Loucy (cell line): ENCODE measurements at regions not wholly inside any gene's neighbourhood (a gene's known extent, or its start where the extent isn't known, plus 50 kb on each side); places are given as distances from the start of the nearest gene placed in this dataset.
"Not testable (repeated sequence)": the region's sequence is repeated elsewhere in the genome, so short reads cannot be mapped to it uniquely, and the experiment has no call there.

Experiments used
- EZH2phosphoT487 ChIP-seq: fragments of 200-600 bp; IDR thresholded peaks from 2 replicates; pipeline ENCODE4 v1.6.1; 2018; ENCODE audit warnings: antibody characterized with exemption, mild to moderate bottlenecking, moderate library complexity, borderline replicate concordance
- TF ChIP-seq, protein P1 (sequence below): fragments of 200-600 bp; sonication (generic); conservative IDR thresholded peaks from 2 replicates; pipeline ENCODE4 v1.5.1; 2014; ENCODE audit warnings: mild to moderate bottlenecking, antibody characterized with exemption, low read length

DNA sequence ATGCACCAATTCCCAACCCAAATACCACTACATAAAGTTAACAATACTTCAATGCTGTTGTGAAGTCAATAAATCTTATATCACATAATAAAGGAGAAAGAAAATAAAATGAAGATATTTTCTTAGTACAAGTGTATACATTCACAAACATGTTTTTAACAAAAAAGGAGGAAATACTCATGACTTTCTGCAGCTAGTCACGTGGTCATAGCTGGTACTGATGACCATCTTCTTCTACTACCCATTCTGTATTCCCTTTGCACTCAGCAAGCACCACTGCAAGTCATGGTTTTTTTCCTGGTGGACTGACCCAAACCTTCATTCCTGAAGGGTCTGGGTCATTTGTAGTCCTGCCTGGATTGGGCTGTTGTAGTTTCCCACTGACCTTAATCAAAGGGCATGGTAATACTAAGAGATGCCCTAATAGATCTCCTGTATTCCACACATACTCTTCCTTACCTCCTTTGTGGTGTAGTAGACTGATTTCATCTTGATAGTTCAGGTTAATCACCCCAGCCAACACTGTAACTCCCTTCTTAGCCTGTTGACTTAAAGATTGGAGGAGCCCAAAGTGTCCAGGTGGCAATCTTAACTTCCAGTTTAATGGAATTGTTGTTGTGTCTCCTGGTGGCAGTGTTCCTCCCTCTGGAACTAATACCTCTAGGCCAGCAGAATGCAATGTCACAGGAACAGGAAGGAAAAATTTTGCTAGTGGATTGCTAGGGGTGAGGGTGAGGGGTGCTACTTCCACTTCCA is 83.1 kb upstream of the CYRIA start:
- TF ChIP-seq, protein P1, sequence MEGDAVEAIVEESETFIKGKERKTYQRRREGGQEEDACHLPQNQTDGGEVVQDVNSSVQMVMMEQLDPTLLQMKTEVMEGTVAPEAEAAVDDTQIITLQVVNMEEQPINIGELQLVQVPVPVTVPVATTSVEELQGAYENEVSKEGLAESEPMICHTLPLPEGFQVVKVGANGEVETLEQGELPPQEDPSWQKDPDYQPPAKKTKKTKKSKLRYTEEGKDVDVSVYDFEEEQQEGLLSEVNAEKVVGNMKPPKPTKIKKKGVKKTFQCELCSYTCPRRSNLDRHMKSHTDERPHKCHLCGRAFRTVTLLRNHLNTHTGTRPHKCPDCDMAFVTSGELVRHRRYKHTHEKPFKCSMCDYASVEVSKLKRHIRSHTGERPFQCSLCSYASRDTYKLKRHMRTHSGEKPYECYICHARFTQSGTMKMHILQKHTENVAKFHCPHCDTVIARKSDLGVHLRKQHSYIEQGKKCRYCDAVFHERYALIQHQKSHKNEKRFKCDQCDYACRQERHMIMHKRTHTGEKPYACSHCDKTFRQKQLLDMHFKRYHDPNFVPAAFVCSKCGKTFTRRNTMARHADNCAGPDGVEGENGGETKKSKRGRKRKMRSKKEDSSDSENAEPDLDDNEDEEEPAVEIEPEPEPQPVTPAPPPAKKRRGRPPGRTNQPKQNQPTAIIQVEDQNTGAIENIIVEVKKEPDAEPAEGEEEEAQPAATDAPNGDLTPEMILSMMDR = not testable (repeated sequence)
- not testable (repeated sequence) for TF ChIP-seq EZH2phosphoT487
